DND-41 (cell line): ENCODE measurements at regions not wholly inside any gene's neighbourhood (a gene's known extent, or its start where the extent isn't known, plus 50 kb on each side); places are given as distances from the start of the nearest gene placed in this dataset.

Source experiments
- ATAC-seq: fragments of 200-7000 bp; cut with Tn5 transposase; 3 replicates; pipeline ENCODE4 v1.9.1; 2021; ENCODE audit warnings: low read depth; ENCODE audit not compliant: insufficient read depth
- DNase-seq: peaks from one replicate; pipeline ENCODE4 v3.0.0-alpha.2; 2020
- H2AFZ ChIP-seq: 2 replicates; pipeline ENCODE4 v1.6.0; 2012; ENCODE audit warnings: low read depth, low read length
- H3K27ac ChIP-seq: 2 replicates; pipeline ENCODE4 v1.5.1; 2012; ENCODE audit warnings: low read length, inconsistent platforms
- H3K27me3 ChIP-seq: fragments of 200-600 bp; sonication (generic); 2 replicates; pipeline ENCODE4 v1.6.0; 2012; ENCODE audit warnings: low read length, mild to moderate bottlenecking, inconsistent platforms; ENCODE audit not compliant: insufficient read depth, poor library complexity
- H3K36me3 ChIP-seq: 2 replicates; pipeline ENCODE4 v1.5.1; 2012; ENCODE audit warnings: low read length, inconsistent platforms; ENCODE audit not compliant: insufficient read depth
- H3K4me1 ChIP-seq: 2 replicates; pipeline ENCODE4 v1.5.1; 2012; ENCODE audit warnings: mild to moderate bottlenecking, low read length; ENCODE audit not compliant: insufficient read depth
- H3K4me2 ChIP-seq: 2 replicates; pipeline ENCODE4 v1.6.0; 2012; ENCODE audit warnings: mild to moderate bottlenecking, moderate library complexity, low read length, inconsistent platforms; ENCODE audit not compliant: insufficient read depth
- H3K4me3 ChIP-seq, 2 experiments: fragments of 200-600 bp in 1 of 2; shearing (Covaris generic) in 1 of 2; 2 replicates each; pipeline ENCODE4 v1.5.1; 2012 to 2016; ENCODE audit warnings: inconsistent platforms in 2 of 2, low read length in 2 of 2, mild to moderate bottlenecking in 2 of 2, low read depth in 1 of 2, moderate library complexity in 1 of 2
- H3K79me2 ChIP-seq: 2 replicates; pipeline ENCODE4 v1.6.0; 2012; ENCODE audit warnings: low read length, inconsistent platforms; ENCODE audit not compliant: insufficient read depth
- H3K9ac ChIP-seq: 2 replicates; pipeline ENCODE4 v1.6.0; 2012; ENCODE audit warnings: low read depth, mild to moderate bottlenecking, inconsistent platforms, low read length, moderate library complexity
- H3K9me3 ChIP-seq: 2 replicates; pipeline ENCODE4 v1.5.1; 2012; ENCODE audit warnings: low read length, moderate library complexity, mild to moderate bottlenecking, inconsistent platforms; ENCODE audit not compliant: insufficient read depth, severe bottlenecking
- H4K20me1 ChIP-seq: 2 replicates; pipeline ENCODE4 v1.6.0; 2012; ENCODE audit warnings: low read length; ENCODE audit not compliant: insufficient read depth
- EZH2 ChIP-seq: IDR thresholded peaks from 3 replicates; pipeline ENCODE4 v1.6.1; 2012; ENCODE audit warnings: borderline replicate concordance, low read depth, mild to moderate bottlenecking, moderate library complexity, low read length, inconsistent platforms; ENCODE audit not compliant: severe bottlenecking
- TF ChIP-seq, protein P1 (sequence below): IDR thresholded peaks from 2 replicates; pipeline ENCODE4 v1.5.1; 2012; ENCODE audit warnings: borderline replicate concordance, low read length, moderate library complexity, mild to moderate bottlenecking; ENCODE audit not compliant: poor library complexity, severe bottlenecking; ENCODE audit errors: extremely low read depth

DNA sequence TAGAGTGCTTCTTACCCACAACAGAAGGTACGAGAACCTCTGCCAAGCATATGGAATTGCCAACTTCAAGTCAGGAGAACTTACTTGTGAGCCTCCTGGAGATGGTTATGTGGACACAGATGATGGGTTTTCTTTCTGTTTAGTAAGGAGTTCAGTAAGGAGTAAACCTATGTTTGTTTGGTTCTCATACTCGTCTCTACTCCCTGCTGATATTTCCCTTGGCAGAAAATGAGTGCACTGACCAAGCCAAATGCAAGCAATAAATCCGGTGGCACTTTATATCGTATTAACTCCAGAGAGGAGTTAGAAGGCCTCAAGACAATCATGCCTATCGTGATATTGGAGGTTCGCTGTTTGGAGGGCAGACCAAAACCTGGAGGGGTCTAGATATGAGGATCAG is 83.2 kb upstream of the CYP1B1 start:
- Histone ChIP-seq H3K27me3 (peaks cover 32% of the 10 kb centered on the region), H3K4me3 (no peak overlapping the region)
- no peak for ATAC-seq

DNA sequence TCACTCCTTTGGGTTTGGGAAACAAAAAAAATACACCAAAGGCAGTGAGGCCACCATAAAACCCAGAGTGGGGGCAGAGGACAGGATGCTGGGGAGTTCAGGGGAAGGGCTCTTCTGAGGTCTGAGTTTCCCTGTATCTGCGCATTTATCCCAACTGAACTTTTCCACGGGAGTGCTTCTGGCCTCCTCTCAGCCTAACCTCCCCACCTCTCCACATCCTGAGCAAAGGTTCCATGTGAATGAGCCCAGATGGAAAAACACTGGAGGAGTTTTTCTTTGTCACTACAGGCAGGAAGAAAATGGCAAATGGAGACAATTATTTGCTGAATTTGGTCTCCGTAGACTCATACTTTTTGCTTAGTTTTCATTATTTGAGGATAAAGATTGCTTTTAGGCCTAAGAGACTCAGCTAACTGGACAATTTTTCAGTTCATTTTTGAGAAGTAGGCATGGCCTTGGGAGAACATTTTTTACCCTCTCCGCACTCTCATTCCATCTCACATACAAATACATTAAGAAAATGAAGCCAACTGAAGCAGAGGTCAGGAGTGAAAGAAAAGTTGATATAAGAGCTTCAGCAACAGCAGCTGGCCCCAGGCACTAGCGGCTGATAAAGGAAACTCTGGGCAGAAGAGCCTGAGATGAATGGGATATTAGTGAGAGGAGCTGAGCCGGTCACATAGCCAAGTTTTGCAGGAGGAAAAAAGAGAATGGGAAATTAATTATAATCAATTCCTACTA is 82.6 kb upstream of the CYP1B1 start:
- no peaks in the 10 kb centered on the region for H3K79me2 ChIP-seq
- ATAC-seq (no peak), DNase-seq (no peak)
- H2AFZ ChIP-seq, result no peak overlapping the region
- no peak overlapping the region for H3K4me3 ChIP-seq
- H3K4me2 ChIP-seq, result no peak overlapping the region
- no peaks in the 10 kb centered on the region for H3K36me3 ChIP-seq
- no peaks in the 10 kb centered on the region for H3K4me1 ChIP-seq
- H3K27me3 ChIP-seq, result peaks cover 26% of the 10 kb centered on the region
- H3K27ac ChIP-seq, result no peak overlapping the region
- H3K9ac ChIP-seq, result no peak overlapping the region
- TF ChIP-seq EZH2, result no peak
- TF ChIP-seq, protein P1, sequence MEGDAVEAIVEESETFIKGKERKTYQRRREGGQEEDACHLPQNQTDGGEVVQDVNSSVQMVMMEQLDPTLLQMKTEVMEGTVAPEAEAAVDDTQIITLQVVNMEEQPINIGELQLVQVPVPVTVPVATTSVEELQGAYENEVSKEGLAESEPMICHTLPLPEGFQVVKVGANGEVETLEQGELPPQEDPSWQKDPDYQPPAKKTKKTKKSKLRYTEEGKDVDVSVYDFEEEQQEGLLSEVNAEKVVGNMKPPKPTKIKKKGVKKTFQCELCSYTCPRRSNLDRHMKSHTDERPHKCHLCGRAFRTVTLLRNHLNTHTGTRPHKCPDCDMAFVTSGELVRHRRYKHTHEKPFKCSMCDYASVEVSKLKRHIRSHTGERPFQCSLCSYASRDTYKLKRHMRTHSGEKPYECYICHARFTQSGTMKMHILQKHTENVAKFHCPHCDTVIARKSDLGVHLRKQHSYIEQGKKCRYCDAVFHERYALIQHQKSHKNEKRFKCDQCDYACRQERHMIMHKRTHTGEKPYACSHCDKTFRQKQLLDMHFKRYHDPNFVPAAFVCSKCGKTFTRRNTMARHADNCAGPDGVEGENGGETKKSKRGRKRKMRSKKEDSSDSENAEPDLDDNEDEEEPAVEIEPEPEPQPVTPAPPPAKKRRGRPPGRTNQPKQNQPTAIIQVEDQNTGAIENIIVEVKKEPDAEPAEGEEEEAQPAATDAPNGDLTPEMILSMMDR, result no peak
- no peaks in the 10 kb centered on the region; the same call in 1 of the 2 replicates for H4K20me1 ChIP-seq
- H3K9me3 ChIP-seq, result no peaks in the 10 kb centered on the region

More for the DNA sequence above, 83.2 kb upstream of the CYP1B1 start:
- no peak overlapping the region for H2AFZ ChIP-seq
- no peak overlapping the region for H3K4me2 ChIP-seq
- H3K27ac ChIP-seq, result no peak overlapping the region
- no peaks in the 10 kb centered on the region; the same call in 1 of the 2 replicates for H4K20me1 ChIP-seq
- no peak for DNase-seq
- no peaks in the 10 kb centered on the region for H3K79me2 ChIP-seq
- no peaks in the 10 kb centered on the region for H3K36me3 ChIP-seq
- no peaks in the 10 kb centered on the region for H3K4me1 ChIP-seq
- no peak overlapping the region for H3K9ac ChIP-seq
- TF ChIP-seq, protein P1, result no peak
- TF ChIP-seq EZH2, result no peak
- H3K9me3 ChIP-seq, result no peaks in the 10 kb centered on the region

DNA sequence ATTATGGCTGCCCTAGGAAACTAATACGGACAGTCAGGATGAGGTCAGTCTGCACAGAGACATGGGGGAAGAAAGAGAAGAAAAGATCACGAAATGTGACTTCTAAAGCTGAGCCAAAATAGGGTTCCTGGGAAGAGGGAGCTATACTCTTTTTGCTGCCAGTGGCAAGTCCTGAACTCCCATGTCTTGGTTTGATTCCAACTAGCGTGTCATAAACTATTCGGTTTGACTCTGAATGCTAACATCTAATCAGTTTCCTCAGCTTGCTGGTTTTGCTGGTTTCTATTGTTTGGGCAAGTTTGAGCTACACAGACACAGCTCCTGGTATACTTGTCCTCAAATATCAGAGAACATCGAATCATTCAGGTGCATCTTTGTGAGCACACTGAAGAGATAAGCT is 80.5 kb upstream of the CYP1B1 start:
- H3K9ac ChIP-seq, result no peak overlapping the region
- H3K27ac ChIP-seq, result no peak overlapping the region
- no peaks in the 10 kb centered on the region for H4K20me1 ChIP-seq
- H3K36me3 ChIP-seq, result no peaks in the 10 kb centered on the region
- H3K4me2 ChIP-seq, result no peak overlapping the region
- DNase-seq, result no peak
- H3K9me3 ChIP-seq, result no peaks in the 10 kb centered on the region
- no peak for ATAC-seq
- H3K4me3 ChIP-seq, result no peak overlapping the region
- TF ChIP-seq, protein P1, result no peak
- no peak for TF ChIP-seq EZH2
- H3K27me3 ChIP-seq, result peaks cover 19% of the 10 kb centered on the region
- H2AFZ ChIP-seq, result no peak overlapping the region
- no peaks in the 10 kb centered on the region for H3K4me1 ChIP-seq
- no peaks in the 10 kb centered on the region for H3K79me2 ChIP-seq
